ENCODE measurements at regions not wholly inside any gene's neighbourhood (a gene's known extent, or its start where the extent isn't known, plus 50 kb on each side); places are given as distances from the start of the nearest gene placed in this dataset.

GRCh38 chr18:65257149-65257548 is 493.7 kb upstream of the CDH7 start:
- TF ChIP-seq, protein P1, sequence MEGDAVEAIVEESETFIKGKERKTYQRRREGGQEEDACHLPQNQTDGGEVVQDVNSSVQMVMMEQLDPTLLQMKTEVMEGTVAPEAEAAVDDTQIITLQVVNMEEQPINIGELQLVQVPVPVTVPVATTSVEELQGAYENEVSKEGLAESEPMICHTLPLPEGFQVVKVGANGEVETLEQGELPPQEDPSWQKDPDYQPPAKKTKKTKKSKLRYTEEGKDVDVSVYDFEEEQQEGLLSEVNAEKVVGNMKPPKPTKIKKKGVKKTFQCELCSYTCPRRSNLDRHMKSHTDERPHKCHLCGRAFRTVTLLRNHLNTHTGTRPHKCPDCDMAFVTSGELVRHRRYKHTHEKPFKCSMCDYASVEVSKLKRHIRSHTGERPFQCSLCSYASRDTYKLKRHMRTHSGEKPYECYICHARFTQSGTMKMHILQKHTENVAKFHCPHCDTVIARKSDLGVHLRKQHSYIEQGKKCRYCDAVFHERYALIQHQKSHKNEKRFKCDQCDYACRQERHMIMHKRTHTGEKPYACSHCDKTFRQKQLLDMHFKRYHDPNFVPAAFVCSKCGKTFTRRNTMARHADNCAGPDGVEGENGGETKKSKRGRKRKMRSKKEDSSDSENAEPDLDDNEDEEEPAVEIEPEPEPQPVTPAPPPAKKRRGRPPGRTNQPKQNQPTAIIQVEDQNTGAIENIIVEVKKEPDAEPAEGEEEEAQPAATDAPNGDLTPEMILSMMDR (IDR thresholded peaks at IDR 0.05; ENCODE audit: poor library complexity) = no peak
- no peak for TF ChIP-seq EZH2 (IDR thresholded peaks at IDR 0.05; ENCODE audit: borderline replicate concordance)

Data from hepatocyte (in vitro differentiated cells).